Ovary (tissue), 7 donors: ENCODE measurements at regions not wholly inside any gene's neighbourhood (a gene's known extent, or its start where the extent isn't known, plus 50 kb on each side); places are given as distances from the start of the nearest gene placed in this dataset.
"Not testable (repeated sequence)": the region's sequence is repeated elsewhere in the genome, so short reads cannot be mapped to it uniquely, and the experiment has no call there.

ENCODE experiments used
- DNase-seq, 5 donors: peaks; one replicate each; pipeline ENCODE4 v3.0.0-alpha.2; 2019 to 2020
- H3K27ac ChIP-seq, 2 donors: fragments of 200-600 bp; one replicate each; pipeline versions ENCODE4 v1.5.1 to v1.8.0; 2019 to 2022
- H3K27me3 ChIP-seq: fragments of 200-600 bp; one replicate; pipeline ENCODE4 v1.8.0; 2022
- H3K36me3 ChIP-seq: fragments of 200-600 bp; sonication (generic); one replicate; pipeline ENCODE4 v1.5.1; 2019
- H3K4me1 ChIP-seq: one replicate; pipeline ENCODE4 v1.8.1; 2013; ENCODE audit warnings: mild to moderate bottlenecking, moderate library complexity; ENCODE audit not compliant: insufficient read depth
- H3K4me3 ChIP-seq: fragments of 200-600 bp; sonication (generic); one replicate; pipeline ENCODE4 v1.5.1; 2017
- H3K9me3 ChIP-seq, 2 donors: fragments of 200-600 bp in 1 of 2; sonication (generic) in 1 of 2; one replicate each; pipeline versions ENCODE4 v1.5.1 to v1.8.1; 2013 to 2019; ENCODE audit warnings: mild to moderate bottlenecking in 1 of 2, moderate library complexity in 1 of 2
- CTCF ChIP-seq, 3 donors: fragments of 450-650 bp in 2 of 3; fragments of 200-600 bp in 1 of 3; IDR thresholded peaks; one replicate each; pipeline versions ENCODE4 v1.5.1 to v1.8.0; 2016 to 2022; ENCODE audit warnings: antibody characterized with exemption in 3 of 3, mild to moderate bottlenecking in 1 of 3
- EP300 ChIP-seq: sonication (generic); formaldehyde crosslinking; IDR thresholded peaks from one replicate; pipeline ENCODE4 v1.6.1; 2017; ENCODE audit warnings: antibody characterized with exemption
- POLR2A ChIP-seq: fragments of 450-650 bp; IDR thresholded peaks from one replicate; pipeline ENCODE4 v1.6.1; 2017; ENCODE audit warnings: antibody characterized with exemption, mild to moderate bottlenecking, moderate library complexity
- WGBS, 3 donors: extraction: QIAGEN DNeasy Blood & Tissue Kit in 1 of 3; methylation state at CpG; one replicate each; pipeline versions ENCODE4 v1.1.5 to v1.1.7; 2013 to 2017; 5-methylcytosine and 5-hydroxymethylcytosine counted together
- intact Hi-C, 4 donors: fragments of 100-400 bp; cut with DNase I; formaldehyde crosslinking; loops; one replicate each; pipeline versions ENCODE4 v1.11.0 to v1.15.1; 2022 to 2023
- donor health status: DM: no; HTN: no; CAD: no; lungs with moderate emphysema.
- donor health status: DM: no; HTN: no; CAD: no.
- donor health status: Bipolar disorder and iron deficiency.
- donor health status: DM: no; HTN: no; CAD: no.
- donor health status: DM: yes; HTN: yes; CAD: no.

GRCh38 chr9:87022178-87022577, 74.9 kb upstream of the GAS1 start:
- Histone ChIP-seq H3K4me3 (no peak overlapping the region), H3K27me3 (no peaks in the 10 kb centered on the region), H3K36me3 (no peaks in the 10 kb centered on the region), H3K27ac (no peak overlapping the region), H3K9me3 (no peaks in the 10 kb centered on the region), H3K4me1 (no peaks in the 10 kb centered on the region)
- intact Hi-C loops = no loop called here
- DNase-seq = no peak
- no peak for TF ChIP-seq CTCF (IDR thresholded peaks at IDR 0.05)
- no peak for TF ChIP-seq EP300
- TF ChIP-seq POLR2A = no peak
- WGBS, 3 donors = 65 to 81% (median 67%) methylated on average over 1 of the region's 1 CpG

- no peak overlapping the region for H3K4me3 ChIP-seq
- H3K4me1 ChIP-seq = no peaks in the 10 kb centered on the region
- H3K9me3 ChIP-seq = no peaks in the 10 kb centered on the region
- intact Hi-C loops = no loop called here
- TF ChIP-seq POLR2A = no peak
- no peak for TF ChIP-seq CTCF (IDR thresholded peaks at IDR 0.05)
- TF ChIP-seq EP300 = no peak
- H3K27me3 ChIP-seq = no peaks in the 10 kb centered on the region
- DNase-seq = no peak
- H3K27ac ChIP-seq = no peak overlapping the region
- no peaks in the 10 kb centered on the region for H3K36me3 ChIP-seq
Observed at GRCh38 chr9:87026204-87026603, 78.9 kb upstream of the GAS1 start.

GRCh38 chr9:87028836-87029235, 81.5 kb upstream of the GAS1 start:
- H3K4me3 ChIP-seq, DNase-seq, H3K9me3 ChIP-seq, H3K27ac ChIP-seq, H3K27me3 ChIP-seq, intact Hi-C loops, H3K4me1 ChIP-seq, H3K36me3 ChIP-seq: not testable (repeated sequence)
- 96 to 99% (median 97%) methylated on average over 3 to 4 of the region's 4 CpGs for WGBS, 3 donors

- Histone ChIP-seq H3K9me3 (no peaks in the 10 kb centered on the region), H3K27me3 (no peaks in the 10 kb centered on the region), H3K36me3 (no peaks in the 10 kb centered on the region), H3K4me3 (no peak overlapping the region), H3K4me1 (peaks cover 8% of the 10 kb centered on the region), H3K27ac (no peak overlapping the region)
- intact Hi-C loops = no loop called here
- TF ChIP-seq EP300 = no peak
- TF ChIP-seq POLR2A = no peak
- no peak for TF ChIP-seq CTCF (IDR thresholded peaks at IDR 0.05)
- WGBS, 3 donors = 82 to 92% (median 91%) methylated on average over 1 of the region's 1 CpG
- DNase-seq = no peak
Observed at GRCh38 chr9:87029905-87030304, 82.6 kb upstream of the GAS1 start.

- no peak overlapping the region for H3K4me3 ChIP-seq
- WGBS, 3 donors = 46 to 53% (median 53%) methylated on average over 8 of the region's 8 CpGs
- H3K4me1 ChIP-seq = peaks cover 13% of the 10 kb centered on the region
- no peak for DNase-seq
- H3K27ac ChIP-seq = peak overlapping the region in 1 of 2 donors; percentile 62
- no peaks in the 10 kb centered on the region for H3K36me3 ChIP-seq
- H3K27me3 ChIP-seq = no peaks in the 10 kb centered on the region
- intact Hi-C loops = no loop called here
- no peak for TF ChIP-seq CTCF (IDR thresholded peaks at IDR 0.05)
- no peaks in the 10 kb centered on the region for H3K9me3 ChIP-seq
Observed at GRCh38 chr9:87034841-87035240, 87.5 kb upstream of the GAS1 start.
